Stimulated activated CD4-positive, alpha-beta T cell treated with anti-CD3 and anti-CD28 coated beads, Interleukin-15, amount 100 ng/mL, for 24 hours (primary cell): ENCODE measurements at regions not wholly inside any gene's neighbourhood (a gene's known extent, or its start where the extent isn't known, plus 50 kb on each side); places are given as distances from the start of the nearest gene placed in this dataset.

Experiments used
- DNase-seq: peaks from one replicate; pipeline ENCODE4 v3.0.0-alpha.2; 2020

GRCh38 chr4:81574991-81575390 is 103.3 kb upstream of the RASGEF1B start:
- DNase-seq: no peak

GRCh38 chr4:81573840-81574239 is 102.1 kb upstream of the RASGEF1B start:
- no peak for DNase-seq

GRCh38 chr4:81572402-81572801 is 100.7 kb upstream of the RASGEF1B start:
- DNase-seq: no peak

- no peak for DNase-seq
These were observed 99.4 kb upstream of the RASGEF1B start for GRCh38 chr4:81571105-81571504.

- no peak for DNase-seq
These were observed 94.5 kb upstream of the RASGEF1B start for GRCh38 chr4:81566161-81566591.

GRCh38 chr4:81565142-81565870 is 93.6 kb upstream of the RASGEF1B start:
- DNase-seq: no peak

GRCh38 chr4:81564025-81564424 is 92.3 kb upstream of the RASGEF1B start:
- no peak for DNase-seq

GRCh38 chr4:81562093-81562492 is 90.4 kb upstream of the RASGEF1B start:
- no peak for DNase-seq

- no peak for DNase-seq
These were observed 85.6 kb upstream of the RASGEF1B start for GRCh38 chr4:81557306-81557705.

GRCh38 chr4:81555489-81555888 is 83.8 kb upstream of the RASGEF1B start:
- no peak for DNase-seq

- DNase-seq: no peak
These were observed 80.4 kb upstream of the RASGEF1B start for GRCh38 chr4:81552086-81552485.

- DNase-seq: no peak
These were observed 78.7 kb upstream of the RASGEF1B start for GRCh38 chr4:81550388-81550859.

- no peak for DNase-seq
These were observed 78.3 kb upstream of the RASGEF1B start for GRCh38 chr4:81549984-81550383.

GRCh38 chr4:81546777-81547176 is 75.1 kb upstream of the RASGEF1B start:
- no peak for DNase-seq

- DNase-seq: no peak
These were observed 69.6 kb upstream of the RASGEF1B start for GRCh38 chr4:81541161-81541945.

GRCh38 chr4:81538716-81539427 is 67.2 kb upstream of the RASGEF1B start:
- DNase-seq: no peak

- DNase-seq: no peak
These were observed 59.7 kb upstream of the RASGEF1B start for GRCh38 chr4:81531410-81531809.

GRCh38 chr4:81528979-81529378 is 57.3 kb upstream of the RASGEF1B start:
- DNase-seq: no peak

- DNase-seq: no peak
These were observed 56.5 kb upstream of the RASGEF1B start for GRCh38 chr4:81528200-81528599.

GRCh38 chr4:81527709-81528108 is 56.0 kb upstream of the RASGEF1B start:
- no peak for DNase-seq

- DNase-seq: no peak
These were observed 55.4 kb upstream of the RASGEF1B start for GRCh38 chr4:81527115-81527514.

- DNase-seq: no peak
These were observed 55.0 kb upstream of the RASGEF1B start for GRCh38 chr4:81526706-81527105.

GRCh38 chr4:81523672-81524327 is 52.1 kb upstream of the RASGEF1B start:
- DNase-seq: no peak
